ENCODE measurements at regions not wholly inside any gene's neighbourhood (a gene's known extent, or its start where the extent isn't known, plus 50 kb on each side); places are given as distances from the start of the nearest gene placed in this dataset.

DNA sequence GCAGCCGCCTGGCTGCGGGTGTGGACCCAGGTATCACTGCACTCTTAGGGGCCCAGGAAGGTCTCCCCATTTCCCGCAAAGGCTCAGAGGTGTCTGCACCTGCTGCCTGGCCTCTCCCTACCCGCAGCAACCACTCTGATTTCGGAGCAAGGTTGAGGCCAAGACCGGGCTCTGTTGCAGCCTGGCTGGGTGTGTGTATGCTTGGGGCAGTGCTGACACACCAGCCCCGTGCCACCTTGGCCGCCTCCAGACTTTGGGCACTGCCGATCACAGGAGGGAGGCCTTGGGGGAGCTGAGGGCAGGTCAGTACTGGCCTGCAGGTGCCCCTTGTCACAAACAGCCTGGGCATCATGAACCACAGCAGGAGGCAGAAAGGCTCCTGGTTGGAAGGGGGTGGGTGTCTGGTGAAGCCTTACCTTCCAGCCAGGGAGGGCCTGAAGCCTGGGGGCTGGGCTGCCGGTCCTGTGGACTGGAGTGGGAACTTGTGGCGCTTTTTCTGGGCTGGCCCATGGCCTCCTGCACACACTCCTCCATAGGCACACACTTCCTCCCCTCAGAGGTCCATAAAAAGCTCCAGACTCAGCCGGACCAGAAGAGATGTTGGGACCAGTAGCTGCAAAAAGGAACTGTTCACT, 519.5 kb downstream of the RWDD3 start (continued):
- TF ChIP-seq GATAD2B (IDR thresholded peaks at IDR 0.05; ENCODE audit: borderline replicate concordance) (no peak), ZNF584 (CRISPR knock-in tag; IDR thresholded peaks at IDR 0.05; ENCODE audit: low read depth) (no peak), TOE1 (IDR thresholded peaks at IDR 0.05; ENCODE audit: borderline replicate concordance) (no peak), TOE1 (CRISPR knock-in tag; IDR thresholded peaks at IDR 0.05; ENCODE audit: borderline replicate concordance, low read depth) (no peak), ZNF395 (CRISPR knock-in tag; IDR thresholded peaks at IDR 0.05) (no peak), BRD9 (IDR thresholded peaks at IDR 0.05; ENCODE audit: low read depth, partially characterized antibody) (no peak)
- TF ChIP-seq, protein P1, sequence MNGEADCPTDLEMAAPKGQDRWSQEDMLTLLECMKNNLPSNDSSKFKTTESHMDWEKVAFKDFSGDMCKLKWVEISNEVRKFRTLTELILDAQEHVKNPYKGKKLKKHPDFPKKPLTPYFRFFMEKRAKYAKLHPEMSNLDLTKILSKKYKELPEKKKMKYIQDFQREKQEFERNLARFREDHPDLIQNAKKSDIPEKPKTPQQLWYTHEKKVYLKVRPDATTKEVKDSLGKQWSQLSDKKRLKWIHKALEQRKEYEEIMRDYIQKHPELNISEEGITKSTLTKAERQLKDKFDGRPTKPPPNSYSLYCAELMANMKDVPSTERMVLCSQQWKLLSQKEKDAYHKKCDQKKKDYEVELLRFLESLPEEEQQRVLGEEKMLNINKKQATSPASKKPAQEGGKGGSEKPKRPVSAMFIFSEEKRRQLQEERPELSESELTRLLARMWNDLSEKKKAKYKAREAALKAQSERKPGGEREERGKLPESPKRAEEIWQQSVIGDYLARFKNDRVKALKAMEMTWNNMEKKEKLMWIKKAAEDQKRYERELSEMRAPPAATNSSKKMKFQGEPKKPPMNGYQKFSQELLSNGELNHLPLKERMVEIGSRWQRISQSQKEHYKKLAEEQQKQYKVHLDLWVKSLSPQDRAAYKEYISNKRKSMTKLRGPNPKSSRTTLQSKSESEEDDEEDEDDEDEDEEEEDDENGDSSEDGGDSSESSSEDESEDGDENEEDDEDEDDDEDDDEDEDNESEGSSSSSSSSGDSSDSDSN (IDR thresholded peaks at IDR 0.05; ENCODE audit: borderline replicate concordance in 1 of 2, low read depth in 2 of 2, low read length in 2 of 2), result no peak
